HFF-Myc (cell line): ENCODE measurements at regions not wholly inside any gene's neighbourhood (a gene's known extent, or its start where the extent isn't known, plus 50 kb on each side); places are given as distances from the start of the nearest gene placed in this dataset.

Experiments used
- DNase-seq: peaks from one replicate; pipeline ENCODE4 v3.0.0-alpha.2; 2011; ENCODE audit warnings: low read depth; ENCODE audit errors: extremely low read depth
- H3K4me3 ChIP-seq: replicated peaks from 2 replicates; pipeline ENCODE4 v1.5.1; 2011; ENCODE audit warnings: low read depth, mild to moderate bottlenecking, control low read depth, low read length
- CTCF ChIP-seq: IDR thresholded peaks from 2 replicates; pipeline ENCODE4 v1.5.1; 2012; ENCODE audit warnings: mild to moderate bottlenecking, low read depth, low read length, control low read depth; ENCODE audit errors: missing control alignments

GRCh38 chr16:49097964-49098363, 183.7 kb downstream of the CBLN1 start:
- TF ChIP-seq CTCF, result no peak
- H3K4me3 ChIP-seq, result no peak overlapping the region
- DNase-seq, result no peak

- H3K4me3 ChIP-seq, result no peak overlapping the region
- no peak for TF ChIP-seq CTCF
- DNase-seq, result no peak
Observed at GRCh38 chr16:49096176-49096945, 185.3 kb downstream of the CBLN1 start.

GRCh38 chr16:49095539-49095938, 186.1 kb downstream of the CBLN1 start:
- no peak overlapping the region for H3K4me3 ChIP-seq
- DNase-seq, result no peak
- TF ChIP-seq CTCF, result no peak

DNA sequence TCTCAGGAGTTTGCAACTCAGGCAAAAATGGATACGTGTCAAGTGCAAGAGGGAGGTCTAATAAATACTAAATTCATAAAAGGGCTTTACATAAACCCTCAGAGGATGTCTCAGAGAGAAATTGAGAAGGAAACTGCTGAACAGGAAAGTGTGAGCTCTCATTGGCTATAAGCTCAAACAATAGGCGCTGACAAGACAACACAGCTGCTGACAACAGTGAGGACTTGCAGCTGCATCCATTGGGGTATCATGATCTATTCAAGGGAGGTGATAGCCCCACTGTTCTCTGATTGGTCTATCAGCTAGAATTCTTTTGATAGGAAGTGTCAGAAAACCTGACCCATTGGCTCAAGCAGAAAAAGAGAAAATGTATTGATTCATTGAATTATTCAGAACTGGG, 187.2 kb downstream of the CBLN1 start:
- no peak for DNase-seq
- no peak for TF ChIP-seq CTCF
- H3K4me3 ChIP-seq, result no peak overlapping the region

- no peak for DNase-seq
- H3K4me3 ChIP-seq, result no peak overlapping the region
- TF ChIP-seq CTCF, result no peak
Observed at GRCh38 chr16:49093939-49094338, 187.7 kb downstream of the CBLN1 start.

GRCh38 chr16:49092704-49093103, 188.9 kb downstream of the CBLN1 start:
- no peak for TF ChIP-seq CTCF
- no peak for DNase-seq
- no peak overlapping the region for H3K4me3 ChIP-seq

GRCh38 chr16:49089533-49089932, 192.1 kb downstream of the CBLN1 start:
- no peak for TF ChIP-seq CTCF
- no peak overlapping the region for H3K4me3 ChIP-seq
- DNase-seq, result no peak
